ENCODE measurements at regions not wholly inside any gene's neighbourhood (a gene's known extent, or its start where the extent isn't known, plus 50 kb on each side); places are given as distances from the start of the nearest gene placed in this dataset.

DNA sequence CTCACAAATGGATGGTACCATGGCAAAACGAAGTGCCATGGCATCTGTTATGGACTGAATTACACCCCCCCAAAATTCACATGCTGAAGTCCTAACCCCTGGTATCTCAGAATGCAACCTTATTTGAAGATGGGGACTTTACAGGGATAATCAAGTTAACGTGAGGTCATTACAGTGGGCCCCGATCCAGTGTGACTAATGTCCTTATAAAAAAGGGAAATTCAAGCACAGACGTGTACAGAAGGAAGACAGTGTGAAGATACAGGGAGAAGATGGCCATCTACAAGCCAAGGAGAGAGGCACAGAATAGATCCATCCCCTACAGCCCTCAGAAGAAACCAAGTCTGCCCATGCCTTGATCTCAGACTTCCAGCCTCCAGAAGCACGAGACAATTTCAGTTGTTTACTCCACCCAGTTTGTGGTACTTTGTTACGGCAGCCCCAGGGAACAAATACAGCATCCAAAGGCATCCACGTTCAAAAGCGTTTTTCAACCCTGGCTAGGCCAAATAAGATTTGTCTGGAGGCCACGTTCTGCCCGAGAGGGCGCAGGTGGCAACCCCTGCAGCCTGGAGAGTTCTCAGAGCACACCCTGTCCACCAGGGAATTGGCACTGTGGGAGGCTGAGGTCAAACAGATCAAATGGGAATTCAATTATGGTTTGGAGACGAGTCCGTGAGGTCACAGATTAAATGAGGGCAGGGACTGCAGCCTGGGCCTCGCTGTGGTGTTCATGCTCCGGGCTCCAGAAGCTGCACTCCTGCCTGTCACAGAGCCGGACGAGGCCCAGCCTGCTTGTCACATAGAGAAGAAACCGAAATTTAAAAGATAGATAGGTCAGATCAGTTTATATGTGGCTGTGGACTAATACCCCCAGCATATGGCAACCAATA, 494.8 kb downstream of the SHQ1 start:
- intact Hi-C loops (cut with DNase I): no loop called here
- peak in 3 of 42 donors; percentile 14 to 19 (median 18) for DNase-seq

- peak in 2 of 42 donors; percentile 2 to 10 for DNase-seq
- intact Hi-C loops (cut with DNase I): no loop called here
Measured at GRCh38 chr3:72352176-72352575, 496.1 kb downstream of the SHQ1 start.

- intact Hi-C loops (cut with DNase I): no loop called here
- peak in 2 of 42 donors; percentile 6 to 8 for DNase-seq
Measured at GRCh38 chr3:72351536-72351935, 496.7 kb downstream of the SHQ1 start.

DNA sequence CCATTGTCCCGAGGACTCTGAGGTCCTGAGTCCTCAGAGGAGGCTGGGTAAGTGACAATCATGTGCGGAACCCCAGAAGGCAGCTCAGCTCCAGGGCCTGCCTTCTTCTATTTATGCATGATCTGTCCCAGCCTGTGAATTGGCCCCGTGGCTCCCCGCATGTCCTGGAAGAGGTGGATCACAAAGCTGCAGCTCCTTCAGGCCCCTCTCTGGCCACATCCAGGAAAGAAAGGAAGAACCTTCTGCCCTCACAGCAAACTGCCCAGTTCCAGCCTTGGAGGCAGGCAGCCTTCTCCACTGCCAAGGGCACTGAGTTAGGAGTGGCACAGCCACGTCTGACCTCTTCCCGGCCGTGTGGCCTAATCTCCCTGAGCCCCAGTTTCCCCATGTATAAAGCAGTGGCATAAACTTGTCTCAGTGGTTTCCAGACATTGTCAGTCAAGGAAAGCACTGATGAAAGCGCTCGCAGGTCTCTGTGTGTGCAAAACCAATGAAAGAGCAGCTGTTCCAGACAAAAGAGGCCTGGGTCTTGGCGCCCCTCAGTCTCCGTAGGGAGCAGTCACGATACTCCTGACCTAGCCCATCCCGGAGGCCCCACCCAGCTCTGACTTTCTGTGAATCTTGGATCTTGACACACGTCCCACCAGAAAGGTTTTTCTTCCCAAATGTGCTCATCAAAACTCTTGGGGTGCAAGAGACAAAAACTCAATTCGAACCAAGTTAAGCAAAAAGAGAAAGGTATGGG, 497.3 kb downstream of the SHQ1 start:
- intact Hi-C loops (cut with DNase I): no loop called here
- peak in 2 of 42 donors; percentile 13 to 19 for DNase-seq

GRCh38 chr3:72348357-72348756, 499.9 kb downstream of the SHQ1 start:
- intact Hi-C loops (cut with DNase I): no loop called here
- DNase-seq: no peak

GRCh38 chr3:72347819-72348319, 500.4 kb downstream of the SHQ1 start:
- intact Hi-C loops (cut with DNase I): no loop called here
- DNase-seq: peak in 34 of 42 donors; percentile 29 to 82 (median 60)

GRCh38 chr3:72346526-72346926, 501.7 kb downstream of the SHQ1 start:
- peak in 6 of 42 donors; percentile 13 to 53 (median 38) for DNase-seq
- intact Hi-C loops (cut with DNase I): no loop called here

DNA sequence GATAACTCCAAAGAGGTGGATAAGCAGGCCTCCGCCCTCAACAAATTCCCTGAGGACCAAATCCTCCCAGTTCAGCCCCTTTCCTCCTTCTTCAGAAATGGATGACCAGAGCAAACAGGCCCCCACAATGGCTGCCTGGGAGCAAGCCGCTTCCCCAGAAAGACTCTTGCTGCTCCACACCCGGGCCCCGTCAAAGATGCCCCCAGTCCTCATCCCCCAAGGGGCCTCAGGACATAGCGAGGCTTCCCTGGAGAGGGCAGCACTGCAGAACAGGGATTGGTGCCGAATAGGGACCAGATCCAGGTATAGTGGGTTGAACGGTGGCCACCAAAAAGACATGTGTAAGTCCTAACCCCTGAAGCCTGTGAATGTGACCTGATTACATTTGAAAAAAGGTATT, 502.3 kb downstream of the SHQ1 start:
- intact Hi-C loops (cut with DNase I): no loop called here
- peak in 1 of 42 donors; percentile 12 for DNase-seq

GRCh38 chr3:72345237-72345878, 502.9 kb downstream of the SHQ1 start:
- peak in 1 of 42 donors; percentile 6 for DNase-seq
- intact Hi-C loops (cut with DNase I): no loop called here

GRCh38 chr3:72344647-72345046, 503.6 kb downstream of the SHQ1 start:
- intact Hi-C loops (cut with DNase I): no loop called here
- DNase-seq: peak in 1 of 42 donors; percentile 11

GRCh38 chr3:72344236-72344635, 504.0 kb downstream of the SHQ1 start:
- intact Hi-C loops (cut with DNase I): no loop called here

GRCh38 chr3:72343078-72343477, 505.2 kb downstream of the SHQ1 start:
- intact Hi-C loops (cut with DNase I): no loop called here
- DNase-seq: peak in 1 of 42 donors; percentile 5

More at GRCh38 chr3:72344236-72344635, 504.0 kb downstream of the SHQ1 start:
- DNase-seq: peak in 1 of 42 donors; percentile 5

DNA sequence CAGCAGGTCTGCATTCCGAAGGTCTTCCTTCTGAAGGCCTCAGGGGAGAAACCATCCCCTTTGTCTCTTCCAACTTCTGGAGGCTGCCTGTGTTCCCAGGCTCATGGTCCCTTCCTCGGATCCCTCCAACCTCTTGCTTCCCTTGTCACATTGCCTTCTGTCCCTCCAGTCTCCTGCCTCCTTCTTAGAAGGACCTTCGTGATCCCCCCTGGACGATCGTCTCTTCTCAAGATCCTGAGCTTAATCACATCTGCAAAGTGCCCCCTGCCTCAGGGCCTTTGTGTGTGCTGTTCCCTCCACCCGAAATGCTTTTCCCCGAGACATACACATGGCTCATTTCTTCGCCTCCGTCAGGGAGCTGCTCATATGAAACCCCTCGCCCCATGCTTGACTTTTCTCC, 505.8 kb downstream of the SHQ1 start:
- DNase-seq: peak in 1 of 42 donors; percentile 10
- intact Hi-C loops (cut with DNase I): no loop called here

DNA sequence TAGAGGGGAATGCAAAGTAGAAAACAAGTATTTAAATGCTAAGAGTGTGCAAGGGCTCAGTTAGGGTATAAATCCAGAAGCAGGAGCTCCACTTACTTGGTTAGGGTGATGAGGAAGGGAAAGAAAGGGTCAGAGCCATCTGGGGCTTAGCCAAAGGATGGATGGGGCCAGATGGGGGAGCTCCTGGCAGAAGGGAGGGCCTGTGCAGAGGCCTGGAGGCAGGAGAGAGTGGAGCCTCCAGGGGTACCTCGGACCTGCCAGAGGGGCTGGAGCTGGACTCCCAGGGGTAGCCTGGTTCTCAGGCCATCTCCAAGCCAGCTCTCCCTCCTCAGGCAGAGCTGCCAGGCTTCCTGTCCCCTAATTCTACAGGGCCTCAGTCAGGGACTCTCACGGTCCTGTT, 506.3 kb downstream of the SHQ1 start:
- DNase-seq: peak in 3 of 42 donors; percentile 23 to 30 (median 27)

DNA sequence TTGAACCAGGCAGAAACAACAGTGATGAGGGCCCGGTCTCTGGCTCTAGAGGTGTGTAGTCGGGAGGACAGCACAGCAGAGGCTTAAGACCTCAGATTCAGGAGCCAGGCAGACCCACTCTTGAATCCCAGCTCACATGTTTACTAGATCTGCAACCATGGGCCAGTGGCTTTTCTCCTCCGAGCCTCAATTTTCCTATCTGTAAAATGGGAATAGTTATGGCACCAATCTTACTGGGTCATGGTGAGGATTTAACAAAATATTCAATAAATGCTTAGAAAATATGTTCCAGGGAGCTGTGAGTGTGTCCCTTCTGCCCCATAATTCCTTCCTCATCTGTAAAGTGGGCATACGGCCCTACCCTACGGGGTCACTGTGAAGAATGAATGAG, 506.9 kb downstream of the SHQ1 start:
- DNase-seq: peak in 2 of 42 donors; percentile 10 to 17
- intact Hi-C loops (cut with DNase I): no loop called here

More for the DNA sequence above, 506.3 kb downstream of the SHQ1 start:
- intact Hi-C loops (cut with DNase I): no loop called here

GRCh38 chr3:72340476-72341379, 507.5 kb downstream of the SHQ1 start:
- intact Hi-C loops (cut with DNase I): no loop called here
- peak in 1 of 42 donors; percentile 17 for DNase-seq

DNA sequence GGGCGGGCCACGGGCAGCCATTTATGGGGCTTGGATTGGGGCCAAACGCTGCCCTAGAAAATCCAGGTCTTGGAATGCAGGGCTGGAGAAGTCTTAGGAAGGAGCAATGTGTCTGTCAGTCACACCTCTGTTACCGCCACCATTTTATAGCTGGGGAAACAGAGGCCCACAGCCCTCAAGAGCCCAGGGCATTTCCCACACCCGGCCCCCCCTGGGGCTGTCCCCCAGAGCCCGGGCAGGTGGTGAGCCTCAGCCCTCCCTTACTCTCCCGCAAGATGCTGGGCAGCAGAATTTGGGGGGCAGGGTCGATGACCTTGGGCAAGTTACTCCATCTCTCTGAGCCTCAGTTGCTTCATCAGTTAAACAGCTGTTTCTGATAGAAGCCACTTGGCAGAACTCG, 508.2 kb downstream of the SHQ1 start:
- intact Hi-C loops (cut with DNase I): no loop called here
- no peak for DNase-seq

- no peak for DNase-seq
- intact Hi-C loops (cut with DNase I): loop anchor here (5.0 kb wide), 1 partner anchor 57 kb away; no protein-coding TSS in a partner anchor
Measured at GRCh38 chr3:72339670-72340030, 508.6 kb downstream of the SHQ1 start.

Data from head of caudate nucleus (tissue), 42 donors.